IMR-90 (cell line): ENCODE measurements at regions not wholly inside any gene's neighbourhood (a gene's known extent, or its start where the extent isn't known, plus 50 kb on each side); places are given as distances from the start of the nearest gene placed in this dataset.

ENCODE experiments used
- ATAC-seq: fragments of 200-7000 bp; cut with Tn5 transposase; 2 replicates; pipeline ENCODE4 v1.9.1; 2020; ENCODE audit warnings: low read depth, mild to moderate bottlenecking, moderate library complexity
- BruUV-seq: library from RNA; stranded (reverse); fragments of 400-500 nt; replicated peaks from 2 replicates; lab custom pipeline; 2021; lab: Mats Ljungman, UMichigan
- CTCF ChIA-PET: fragments of 300-600 bp; formaldehyde crosslinking; extraction: SDS; loops from one replicate; lab custom pipeline; 2021; ENCODE audit warnings: antibody characterized with exemption; lab: Yijun Ruan, JAX
- POLR2A ChIA-PET: fragments of 300-600 bp; sonication (Branson Sonifier 250); formaldehyde crosslinking; loops from one replicate; lab custom pipeline; 2022; ENCODE audit warnings: antibody characterized with exemption; ENCODE audit not compliant: unreplicated experiment; lab: Charles Lee
- DNase-seq: peaks from one replicate; pipeline ENCODE4 v3.0.0; 2013
- H2AFZ ChIP-seq: replicated peaks from 2 replicates; pipeline ENCODE3; 2013; ENCODE audit warnings: low read length, mild to moderate bottlenecking; ENCODE audit not compliant: poor library complexity
- H2AK5ac ChIP-seq: 2 replicates; pipeline ENCODE4 v1.6.1; 2013; ENCODE audit warnings: low read depth, low read length, inconsistent platforms
- H2AK9ac ChIP-seq: replicated peaks from 2 replicates; pipeline ENCODE3; 2013; ENCODE audit warnings: mild to moderate bottlenecking, low read depth, low read length, moderate library complexity; ENCODE audit not compliant: poor library complexity
- H2BK120ac ChIP-seq: 2 replicates; pipeline ENCODE4 v1.6.1; 2013; ENCODE audit warnings: low read depth, low read length, inconsistent platforms
- H2BK15ac ChIP-seq: 3 replicates; pipeline ENCODE4 v1.6.1; 2013; ENCODE audit warnings: low read depth, low read length, inconsistent platforms
- H2BK20ac ChIP-seq: 2 replicates; pipeline ENCODE4 v1.6.1; 2013; ENCODE audit warnings: low read depth, mild to moderate bottlenecking, inconsistent platforms, low read length, moderate library complexity
- H2BK5ac ChIP-seq: 2 replicates; pipeline ENCODE4 v1.6.1; 2013; ENCODE audit warnings: mild to moderate bottlenecking, low read depth, low read length, inconsistent platforms; ENCODE audit not compliant: poor library complexity, severe bottlenecking
- H3K14ac ChIP-seq: replicated peaks from 2 replicates; pipeline ENCODE4 v1.6.1; 2013; ENCODE audit warnings: low read depth, low read length, inconsistent platforms
- H3K18ac ChIP-seq: 2 replicates; pipeline ENCODE4 v1.6.1; 2013; ENCODE audit warnings: low read depth, low read length, control low read depth
- H3K23ac ChIP-seq: 2 replicates; pipeline ENCODE4 v1.6.1; 2013; ENCODE audit warnings: low read depth, low read length, inconsistent platforms
- H3K27ac ChIP-seq: 2 replicates; pipeline ENCODE4 v1.5.1; 2013; ENCODE audit warnings: mild to moderate bottlenecking, control low read depth, low read length; ENCODE audit not compliant: insufficient read depth
- H3K27me3 ChIP-seq: 2 replicates; pipeline ENCODE4 v1.6.1; 2013; ENCODE audit warnings: low read length; ENCODE audit not compliant: control insufficient read depth, insufficient read depth
- H3K36me3 ChIP-seq: 2 replicates; pipeline ENCODE4 v1.6.1; 2013; ENCODE audit warnings: low read length, mixed read lengths; ENCODE audit not compliant: control insufficient read depth, insufficient read depth
- H3K4ac ChIP-seq: 2 replicates; pipeline ENCODE4 v1.6.1; 2013; ENCODE audit warnings: low read depth, low read length, inconsistent platforms
- H3K4me1 ChIP-seq: 2 replicates; pipeline ENCODE4 v1.6.1; 2013; ENCODE audit warnings: low read length, mixed read lengths; ENCODE audit not compliant: control insufficient read depth, insufficient read depth
- H3K4me2 ChIP-seq: 2 replicates; pipeline ENCODE4 v1.6.1; 2013; ENCODE audit warnings: low read depth, mild to moderate bottlenecking, control low read depth, low read length, moderate library complexity
- H3K4me3 ChIP-seq: 2 replicates; pipeline ENCODE4 v1.5.1; 2013; ENCODE audit warnings: low read depth, mild to moderate bottlenecking, control low read depth, low read length, moderate library complexity; ENCODE audit not compliant: insufficient read depth
- H3K56ac ChIP-seq: 2 replicates; pipeline ENCODE4 v1.6.1; 2013; ENCODE audit warnings: low read length, inconsistent platforms; ENCODE audit not compliant: insufficient read depth; ENCODE audit errors: extremely low read depth
- H3K79me1 ChIP-seq, 2 experiments: 2 replicates each; pipeline ENCODE4 v1.6.1; 2013; ENCODE audit warnings: low read length in 2 of 2, inconsistent platforms in 1 of 2, low read depth in 1 of 2
- H3K9ac ChIP-seq: 2 replicates; pipeline ENCODE4 v1.6.1; 2013; ENCODE audit warnings: low read depth, low read length, control low read depth
- H3K9me1 ChIP-seq: 2 replicates; pipeline ENCODE4 v1.6.1; 2013; ENCODE audit warnings: low read length, inconsistent platforms; ENCODE audit not compliant: insufficient read depth
- H3K9me3 ChIP-seq: 2 replicates; pipeline ENCODE4 v1.6.1; 2013; ENCODE audit warnings: low read length; ENCODE audit not compliant: control insufficient read depth, insufficient read depth
- H4K20me1 ChIP-seq: 2 replicates; pipeline ENCODE4 v1.6.1; 2013; ENCODE audit warnings: low read length, inconsistent platforms; ENCODE audit not compliant: insufficient read depth
- H4K5ac ChIP-seq: 2 replicates; pipeline ENCODE4 v1.6.1; 2013; ENCODE audit warnings: mild to moderate bottlenecking, low read depth, low read length, control low read depth
- H4K8ac ChIP-seq, 2 experiments: 2 replicates each; pipeline ENCODE4 v1.6.1; 2013; ENCODE audit warnings: low read depth in 2 of 2, low read length in 2 of 2, control low read depth in 1 of 2, inconsistent platforms in 1 of 2
- H4K91ac ChIP-seq: 2 replicates; pipeline ENCODE4 v1.6.1; 2013; ENCODE audit warnings: low read depth, low read length, inconsistent platforms; ENCODE audit not compliant: insufficient read depth
- BHLHE40 ChIP-seq: fragments of 150-350 bp; IDR thresholded peaks from 2 replicates; pipeline ENCODE4 v1.6.1; 2016; ENCODE audit warnings: mild to moderate bottlenecking, low read depth, low read length
- CHD1 ChIP-seq: IDR thresholded peaks from 2 replicates; pipeline ENCODE4 v1.6.1; 2012; ENCODE audit warnings: low read depth, low read length, improper control_type of control experiment
- CTCF ChIP-seq: conservative IDR thresholded peaks from 2 replicates; pipeline ENCODE4 v1.5.1; 2012; ENCODE audit warnings: mild to moderate bottlenecking, low read depth, low read length, improper control_type of control experiment
- FOS ChIP-seq: fragments of 150-350 bp; IDR thresholded peaks from 2 replicates; pipeline ENCODE4 v1.6.1; 2016; ENCODE audit warnings: low read depth, low read length
- MAZ ChIP-seq: IDR thresholded peaks from 2 replicates; pipeline ENCODE4 v1.6.1; 2012; ENCODE audit warnings: low read depth, mild to moderate bottlenecking, low read length, improper control_type of control experiment, moderate library complexity, borderline replicate concordance
- MXI1 ChIP-seq: IDR thresholded peaks from 2 replicates; pipeline ENCODE4 v1.6.1; 2012; ENCODE audit warnings: low read depth, mild to moderate bottlenecking, low read length, moderate library complexity, borderline replicate concordance
- NFE2L2 ChIP-seq: fragments of 150-350 bp; IDR thresholded peaks from 2 replicates; pipeline ENCODE4 v1.6.1; 2016; ENCODE audit warnings: low read depth, mild to moderate bottlenecking, low read length
- RCOR1 ChIP-seq: IDR thresholded peaks from 2 replicates; pipeline ENCODE4 v1.6.1; 2012; ENCODE audit warnings: mild to moderate bottlenecking, low read length, improper control_type of control experiment; ENCODE audit not compliant: insufficient replicate concordance
- RFX5 ChIP-seq: IDR thresholded peaks from 2 replicates; pipeline ENCODE4 v1.8.0; 2012; ENCODE audit warnings: low read depth, mild to moderate bottlenecking, low read length, moderate library complexity
- SMC3 ChIP-seq: fragments of 150-350 bp; IDR thresholded peaks from 2 replicates; pipeline ENCODE4 v1.6.1; 2016; ENCODE audit warnings: low read depth, mild to moderate bottlenecking, antibody characterized with exemption, low read length, moderate library complexity
- WGBS, 2 experiments: methylation state at CpG; one replicate each; pipeline versions ENCODE4 v1.1.5 to v1.1.7; 2013; ENCODE audit warnings: missing lambda C conversion rate in 2 of 2; ENCODE audit not compliant: insufficient read length in 1 of 2; ENCODE audit errors: extremely low coverage in 2 of 2; 5-methylcytosine and 5-hydroxymethylcytosine counted together
- dilution Hi-C: fragments of 300-500 bp; cut with HindIII; formaldehyde crosslinking; loops from one replicate; pipeline ENCODE4 v1.14.3; 2018; ENCODE audit warnings: low sequenced_read_pairs; ENCODE audit not compliant: unreplicated experiment
- in situ Hi-C: fragments of 300-500 bp; cut with MboI; formaldehyde crosslinking; loops from 3 replicates; pipeline ENCODE4 v1.14.3; 2019; ENCODE audit warnings: low sequenced_read_pairs, inconsistent platforms, mixed read lengths
- intact Hi-C: fragments of 100-400 bp; cut with micrococcal nuclease; formaldehyde crosslinking; loops from 2 replicates; pipeline ENCODE4 v1.10.0; 2022

- Histone ChIP-seq H3K4ac (no peak overlapping the region), H4K5ac (no peak overlapping the region), H3K23ac (no peak overlapping the region), H3K27me3 (no peaks in the 10 kb centered on the region), H3K9me1 (no peaks in the 10 kb centered on the region), H3K14ac (no peak overlapping the region), H3K9ac (no peak overlapping the region), H3K4me3 (no peak overlapping the region), H4K8ac (no peak overlapping the region), H2BK5ac (no peak overlapping the region), H4K20me1 (no peaks in the 10 kb centered on the region), H2AFZ (no peak overlapping the region), H3K18ac (no peak overlapping the region), H2BK15ac (no peak overlapping the region), H3K27ac (no peak overlapping the region), H4K91ac (no peak overlapping the region), H2BK20ac (no peak overlapping the region), H3K4me1 (no peaks in the 10 kb centered on the region), H3K4me2 (no peak overlapping the region), H3K9me3 (no peaks in the 10 kb centered on the region), H2AK9ac (no peak overlapping the region), H3K36me3 (no peaks in the 10 kb centered on the region), H2AK5ac (no peak overlapping the region), H2BK120ac (no peak overlapping the region), H3K79me1 (no peaks in the 10 kb centered on the region), H3K56ac (no peak overlapping the region)
- WGBS, 2 experiments = no CpG with 5 or more reads among the region's 5 CpGs
- TF ChIP-seq BHLHE40 = no peak
- TF ChIP-seq CTCF = no peak
- TF ChIP-seq SMC3 = no peak
- TF ChIP-seq RFX5 = no peak
- TF ChIP-seq NFE2L2 = no peak
- TF ChIP-seq MAZ = no peak
- TF ChIP-seq CHD1 = no peak
- TF ChIP-seq FOS = no peak
- TF ChIP-seq RCOR1 = no peak
- no peak for TF ChIP-seq MXI1
- no TSS peak for BruUV-seq
- ChIA-PET POLR2A (no interaction called here), CTCF (no interaction called here)
- no peak for DNase-seq
- no peak for ATAC-seq
- intact Hi-C loops (no loop called here), dilution Hi-C loops (no loop called here), in situ Hi-C loops (no loop called here)
Measured at GRCh38 chr1:188386161-188386560, 1557.4 kb downstream of the PLA2G4A start.
